Liver (tissue), 8 donors: ENCODE measurements at regions not wholly inside any gene's neighbourhood (a gene's known extent, or its start where the extent isn't known, plus 50 kb on each side); places are given as distances from the start of the nearest gene placed in this dataset.
"Not testable (repeated sequence)": the region's sequence is repeated elsewhere in the genome, so short reads cannot be mapped to it uniquely, and the experiment has no call there.

Experiments
- DNase-seq: peaks from one replicate; pipeline ENCODE4 v3.0.0-alpha.2; 2017; ENCODE audit warnings: low spot score
- H3K27ac ChIP-seq, 2 donors: one replicate each; pipeline ENCODE4 v1.7.0; 2013; ENCODE audit warnings: inconsistent platforms in 2 of 2, low read length in 2 of 2, control low read depth in 1 of 2, low read depth in 1 of 2, mild to moderate bottlenecking in 1 of 2
- H3K27me3 ChIP-seq, 4 donors: one replicate each; pipeline versions ENCODE4 v1.6.1 to v1.7.0; 2013; ENCODE audit warnings: low read length in 3 of 4, inconsistent platforms in 1 of 4, mild to moderate bottlenecking in 1 of 4, moderate library complexity in 1 of 4; ENCODE audit not compliant: control insufficient read depth in 4 of 4, insufficient read depth in 4 of 4
- H3K36me3 ChIP-seq, 4 donors: one replicate each; pipeline versions ENCODE4 v1.6.1 to v1.7.0; 2013; ENCODE audit warnings: low read length in 3 of 4, mild to moderate bottlenecking in 3 of 4, low read depth in 1 of 4, moderate library complexity in 1 of 4; ENCODE audit not compliant: control insufficient read depth in 4 of 4, insufficient read depth in 3 of 4
- H3K4me1 ChIP-seq, 4 donors: one replicate each; pipeline versions ENCODE4 v1.6.1 to v1.7.0; 2013; ENCODE audit warnings: low read length in 3 of 4, mild to moderate bottlenecking in 3 of 4, moderate library complexity in 1 of 4; ENCODE audit not compliant: control insufficient read depth in 4 of 4, insufficient read depth in 4 of 4
- H3K4me3 ChIP-seq, 3 donors: one replicate each; pipeline versions ENCODE4 v1.6.1 to v1.7.0; 2013; ENCODE audit warnings: low read length in 3 of 3, control low read depth in 1 of 3, low read depth in 1 of 3, mild to moderate bottlenecking in 1 of 3
- H3K9ac ChIP-seq, 2 donors: one replicate each; pipeline ENCODE4 v1.7.0; 2013; ENCODE audit warnings: low read length in 2 of 2, mild to moderate bottlenecking in 2 of 2, moderate library complexity in 2 of 2, control low read depth in 1 of 2, low read depth in 1 of 2
- H3K9me3 ChIP-seq, 4 donors: one replicate each; pipeline versions ENCODE4 v1.6.1 to v1.7.0; 2013; ENCODE audit warnings: low read length in 3 of 4; ENCODE audit not compliant: control insufficient read depth in 4 of 4
- CTCF ChIP-seq: fragments of 150-350 bp; IDR thresholded peaks from 2 replicates; pipeline ENCODE4 v1.5.1; 2017; ENCODE audit warnings: improper control_type of control experiment, low read depth, low read length; ENCODE audit not compliant: missing input control
- EGR1 ChIP-seq, 2 donors: IDR thresholded peaks; 2 replicates each; pipeline ENCODE4 v1.6.1; 2016 to 2018; ENCODE audit warnings: antibody characterized with exemption in 2 of 2, low read depth in 2 of 2
- FOXA1 ChIP-seq: IDR thresholded peaks from 2 replicates; pipeline ENCODE4 v1.6.1; 2016; ENCODE audit warnings: antibody characterized with exemption
- FOXA2 ChIP-seq: IDR thresholded peaks from 2 replicates; pipeline ENCODE4 v1.6.1; 2016; ENCODE audit warnings: antibody characterized with exemption
- GABPA ChIP-seq, 2 donors: IDR thresholded peaks in 1 of 2; conservative IDR thresholded peaks in 1 of 2; 2 replicates each; pipeline ENCODE4 v1.6.1; 2016; ENCODE audit warnings: antibody characterized with exemption in 2 of 2, mild to moderate bottlenecking in 1 of 2, moderate library complexity in 1 of 2
- HNF4A ChIP-seq, 2 donors: conservative IDR thresholded peaks; 2 replicates each; pipeline ENCODE4 v1.6.1; 2016; ENCODE audit warnings: antibody characterized with exemption in 2 of 2, mild to moderate bottlenecking in 2 of 2
- HNF4G ChIP-seq: IDR thresholded peaks from 2 replicates; pipeline ENCODE4 v1.6.1; 2016; ENCODE audit warnings: antibody characterized with exemption
- JUND ChIP-seq, 2 donors: IDR thresholded peaks; 2 replicates each; pipeline ENCODE4 v1.6.1; 2016; ENCODE audit warnings: antibody characterized with exemption in 2 of 2
- RAD21 ChIP-seq, 2 donors: IDR thresholded peaks; 2 replicates each; pipeline ENCODE4 v1.6.1; 2016; ENCODE audit warnings: antibody characterized with exemption in 2 of 2, mild to moderate bottlenecking in 2 of 2
- RXRA ChIP-seq, 2 donors: IDR thresholded peaks; 2 replicates each; pipeline ENCODE4 v1.6.1; 2017 to 2018; ENCODE audit warnings: antibody characterized with exemption in 2 of 2, mild to moderate bottlenecking in 1 of 2
- YY1 ChIP-seq: IDR thresholded peaks from 2 replicates; pipeline ENCODE4 v1.6.1; 2016; ENCODE audit warnings: antibody characterized with exemption, mild to moderate bottlenecking
- ZBTB33 ChIP-seq: IDR thresholded peaks from 2 replicates; pipeline ENCODE4 v1.6.1; 2016; ENCODE audit warnings: antibody characterized with exemption
- WGBS: extraction: QIAGEN DNeasy Blood & Tissue Kit; methylation state at CpG from one replicate; pipeline ENCODE4 v1.1.7; 2013; 5-methylcytosine and 5-hydroxymethylcytosine counted together
- TF ChIP-seq, protein P1 (sequence below): IDR thresholded peaks from 2 replicates; pipeline ENCODE4 v1.6.1; 2016; ENCODE audit warnings: antibody characterized with exemption
- TF ChIP-seq, protein P2 (sequence below): IDR thresholded peaks from 2 replicates; pipeline ENCODE4 v1.6.1; 2016; ENCODE audit warnings: antibody characterized with exemption
- donor health status: healthy.
- donor health status: healthy.
- donor health status: healthy.
- donor health status: healthy.
- donor health status: healthy.

DNA sequence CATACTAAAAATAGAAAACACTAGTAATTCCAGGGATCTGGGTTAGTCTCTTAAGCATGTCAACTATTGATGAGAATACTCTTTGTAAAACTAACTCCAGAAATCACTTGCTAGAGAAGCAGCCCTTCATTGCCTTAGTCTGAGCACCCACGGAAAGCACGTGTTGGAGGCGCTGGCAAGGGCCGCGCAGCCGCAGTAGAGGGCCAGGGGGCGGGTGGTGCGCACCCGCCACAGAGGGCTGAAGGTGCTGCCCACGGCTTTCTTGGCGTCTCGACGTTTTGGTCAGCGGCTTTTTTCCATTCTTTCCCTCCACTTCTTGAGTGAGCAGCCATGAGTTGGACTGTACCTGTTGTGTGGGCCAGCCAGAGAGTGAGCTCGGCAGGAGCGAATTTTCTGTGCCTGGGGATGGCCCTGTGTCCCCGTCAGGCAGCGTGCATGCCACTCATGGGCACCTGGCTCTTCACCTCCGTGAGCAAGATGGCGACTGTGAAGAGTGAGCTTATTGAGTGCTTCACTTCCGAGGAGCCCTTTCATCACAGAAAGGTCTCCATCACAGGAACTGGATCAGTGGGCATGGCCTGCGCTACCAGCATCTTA, 68.4 kb upstream of the PPM1H start:
- no peak for DNase-seq
- 95% methylated on average over 22 of the region's 22 CpGs for WGBS
- Histone ChIP-seq H3K9ac (no peak overlapping the region), H3K9me3 (peaks cover 0 to 2% (median 0%) of the 10 kb centered on the region in 4 donors), H3K27ac (no peak overlapping the region), H3K36me3 (no peaks in the 10 kb centered on the region), H3K4me1 (no peaks in the 10 kb centered on the region), H3K27me3 (peaks cover 0 to 2% (median 0%) of the 10 kb centered on the region in 4 donors), H3K4me3 (no peak overlapping the region)
- no peak for TF ChIP-seq FOXA1
- TF ChIP-seq YY1: no peak
- no peak for TF ChIP-seq FOXA2
- TF ChIP-seq CTCF: no peak
- no peak for TF ChIP-seq RXRA (IDR thresholded peaks at IDR 0.05)
- no peak for TF ChIP-seq HNF4A (conservative IDR thresholded peaks at IDR 0.05)
- TF ChIP-seq, protein P1, sequence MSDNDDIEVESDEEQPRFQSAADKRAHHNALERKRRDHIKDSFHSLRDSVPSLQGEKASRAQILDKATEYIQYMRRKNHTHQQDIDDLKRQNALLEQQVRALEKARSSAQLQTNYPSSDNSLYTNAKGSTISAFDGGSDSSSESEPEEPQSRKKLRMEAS: no peak
- TF ChIP-seq, protein P2, sequence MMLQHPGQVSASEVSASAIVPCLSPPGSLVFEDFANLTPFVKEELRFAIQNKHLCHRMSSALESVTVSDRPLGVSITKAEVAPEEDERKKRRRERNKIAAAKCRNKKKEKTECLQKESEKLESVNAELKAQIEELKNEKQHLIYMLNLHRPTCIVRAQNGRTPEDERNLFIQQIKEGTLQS: no peak
- TF ChIP-seq ZBTB33: no peak
- no peak for TF ChIP-seq EGR1 (IDR thresholded peaks at IDR 0.05; ENCODE audit: low read depth in 2 of 2)
- no peak for TF ChIP-seq HNF4G
- TF ChIP-seq GABPA (IDR thresholded peaks at IDR 0.05 in 1 of 2, conservative IDR thresholded peaks at IDR 0.05 in 1 of 2): no peak

DNA sequence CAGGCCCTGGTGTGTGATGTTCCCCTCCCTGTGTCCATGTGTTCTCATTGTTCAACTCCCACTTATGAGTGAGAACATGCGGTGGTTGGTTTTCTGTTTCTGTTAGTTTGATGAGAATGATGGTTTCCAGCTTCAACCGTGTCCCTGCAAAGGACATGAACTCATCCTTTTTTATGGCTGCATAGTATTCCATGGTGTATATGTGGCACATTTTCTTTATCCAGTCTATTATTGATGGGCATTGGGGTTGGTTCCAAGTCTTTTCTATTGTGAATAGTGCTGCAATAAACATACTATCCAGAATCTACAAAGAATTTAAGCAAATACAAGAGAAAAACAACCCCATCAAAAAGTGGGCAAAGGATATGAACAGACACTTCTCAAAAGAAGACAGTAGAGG, 67.1 kb upstream of the PPM1H start:
- H3K9ac ChIP-seq, H3K9me3 ChIP-seq, H3K36me3 ChIP-seq, H3K27ac ChIP-seq, DNase-seq, H3K27me3 ChIP-seq, H3K4me1 ChIP-seq, H3K4me3 ChIP-seq: not testable (repeated sequence)
- WGBS: 79% methylated on average over 2 of the region's 2 CpGs

DNA sequence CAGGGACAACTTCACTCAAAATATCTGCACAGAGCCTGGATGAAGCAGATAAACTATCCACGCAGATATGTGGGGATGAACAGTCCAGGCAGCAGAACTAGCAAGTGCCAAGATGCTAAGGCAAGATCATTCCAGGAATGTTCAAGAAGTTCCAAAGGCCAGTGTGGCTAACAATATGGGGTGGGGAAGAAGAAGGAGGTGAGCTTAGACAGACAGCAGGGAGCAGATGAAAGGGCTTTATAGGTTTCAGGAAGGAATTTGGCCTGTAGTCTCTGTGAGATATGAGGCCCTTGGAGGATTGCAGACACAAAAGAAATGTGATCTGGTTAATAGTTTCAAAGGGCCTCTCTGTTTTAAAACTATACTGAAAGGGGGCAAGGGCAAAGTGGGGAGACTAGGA, 63.5 kb upstream of the PPM1H start:
- Histone ChIP-seq H3K36me3 (no peaks in the 10 kb centered on the region), H3K9ac (no peak overlapping the region), H3K9me3 (peaks cover 0 to under 1% (median 0%) of the 10 kb centered on the region in 4 donors), H3K4me1 (no peaks in the 10 kb centered on the region), H3K27me3 (peaks cover 0 to 2% (median 0%) of the 10 kb centered on the region in 4 donors), H3K4me3 (no peak overlapping the region), H3K27ac (no peak overlapping the region)
- no peak for TF ChIP-seq GABPA (IDR thresholded peaks at IDR 0.05 in 1 of 2, conservative IDR thresholded peaks at IDR 0.05 in 1 of 2)
- TF ChIP-seq JUND (IDR thresholded peaks at IDR 0.05): no peak
- no peak for TF ChIP-seq RAD21 (IDR thresholded peaks at IDR 0.05)
- TF ChIP-seq, protein P2: no peak
- TF ChIP-seq, protein P1: no peak
- TF ChIP-seq HNF4A (conservative IDR thresholded peaks at IDR 0.05): no peak
- 89% methylated on average over 1 of the region's 1 CpG for WGBS
- DNase-seq: no peak
